AG09309 (cell line): ENCODE measurements at regions not wholly inside any gene's neighbourhood (a gene's known extent, or its start where the extent isn't known, plus 50 kb on each side); places are given as distances from the start of the nearest gene placed in this dataset.

Experiments
- DNase-seq: peaks from one replicate; pipeline ENCODE4 v3.0.0-alpha.2; 2010; ENCODE audit warnings: low read depth
- H3K4me3 ChIP-seq: 2 replicates; pipeline ENCODE4 v1.5.1; 2011; ENCODE audit warnings: mild to moderate bottlenecking, low read depth, low read length, moderate library complexity; ENCODE audit not compliant: control insufficient read depth
- TF ChIP-seq, protein P1 (sequence below): IDR thresholded peaks from 2 replicates; pipeline ENCODE4 v1.5.1; 2011; ENCODE audit warnings: mild to moderate bottlenecking, low read depth, low read length, inconsistent platforms; ENCODE audit not compliant: insufficient read depth, control insufficient read depth; ENCODE audit errors: missing control alignments

DNA sequence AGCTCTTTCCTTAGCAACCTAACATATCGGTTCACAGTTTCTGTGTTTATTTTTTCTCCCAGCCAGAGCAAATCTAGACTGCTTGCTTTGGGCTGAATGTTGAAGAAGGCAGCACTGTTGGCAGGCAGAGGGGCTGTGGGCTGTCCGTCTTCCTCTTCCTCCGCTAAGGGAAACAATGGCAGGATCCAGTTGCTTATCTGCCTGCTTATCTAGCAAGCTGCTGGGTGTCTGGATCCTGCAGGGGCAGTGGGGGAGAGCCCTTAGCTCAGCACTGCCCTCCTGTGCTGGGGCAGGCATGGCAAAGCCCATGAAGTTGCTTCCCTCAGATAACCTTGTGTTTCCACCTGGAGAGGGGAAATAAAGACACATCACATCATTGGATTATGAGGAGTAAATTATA is 92.7 kb upstream of the CD93 start:
- TF ChIP-seq, protein P1, sequence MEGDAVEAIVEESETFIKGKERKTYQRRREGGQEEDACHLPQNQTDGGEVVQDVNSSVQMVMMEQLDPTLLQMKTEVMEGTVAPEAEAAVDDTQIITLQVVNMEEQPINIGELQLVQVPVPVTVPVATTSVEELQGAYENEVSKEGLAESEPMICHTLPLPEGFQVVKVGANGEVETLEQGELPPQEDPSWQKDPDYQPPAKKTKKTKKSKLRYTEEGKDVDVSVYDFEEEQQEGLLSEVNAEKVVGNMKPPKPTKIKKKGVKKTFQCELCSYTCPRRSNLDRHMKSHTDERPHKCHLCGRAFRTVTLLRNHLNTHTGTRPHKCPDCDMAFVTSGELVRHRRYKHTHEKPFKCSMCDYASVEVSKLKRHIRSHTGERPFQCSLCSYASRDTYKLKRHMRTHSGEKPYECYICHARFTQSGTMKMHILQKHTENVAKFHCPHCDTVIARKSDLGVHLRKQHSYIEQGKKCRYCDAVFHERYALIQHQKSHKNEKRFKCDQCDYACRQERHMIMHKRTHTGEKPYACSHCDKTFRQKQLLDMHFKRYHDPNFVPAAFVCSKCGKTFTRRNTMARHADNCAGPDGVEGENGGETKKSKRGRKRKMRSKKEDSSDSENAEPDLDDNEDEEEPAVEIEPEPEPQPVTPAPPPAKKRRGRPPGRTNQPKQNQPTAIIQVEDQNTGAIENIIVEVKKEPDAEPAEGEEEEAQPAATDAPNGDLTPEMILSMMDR = no peak
- H3K4me3 ChIP-seq = no peak overlapping the region
- no peak for DNase-seq

DNA sequence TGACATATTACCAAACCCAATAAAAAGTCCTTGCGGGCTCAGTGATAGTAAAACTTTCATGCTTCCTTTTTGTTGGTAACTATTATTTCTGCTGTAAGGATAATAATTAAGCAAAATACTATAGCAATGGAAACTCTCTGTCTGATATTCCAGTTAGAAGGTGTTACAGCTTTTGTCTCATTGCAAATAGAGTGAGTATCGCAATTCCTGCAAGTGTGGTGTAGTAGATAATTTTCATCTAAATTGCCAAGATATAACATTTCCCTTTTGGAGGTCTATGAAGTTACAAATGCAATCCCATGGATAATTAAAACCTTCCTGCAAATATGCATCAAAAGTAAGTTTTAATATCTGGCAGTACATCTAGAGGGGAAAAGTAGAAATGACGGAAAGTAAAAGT is 88.7 kb upstream of the CD93 start:
- DNase-seq = no peak
- H3K4me3 ChIP-seq = no peak overlapping the region
- TF ChIP-seq, protein P1 = no peak

DNA sequence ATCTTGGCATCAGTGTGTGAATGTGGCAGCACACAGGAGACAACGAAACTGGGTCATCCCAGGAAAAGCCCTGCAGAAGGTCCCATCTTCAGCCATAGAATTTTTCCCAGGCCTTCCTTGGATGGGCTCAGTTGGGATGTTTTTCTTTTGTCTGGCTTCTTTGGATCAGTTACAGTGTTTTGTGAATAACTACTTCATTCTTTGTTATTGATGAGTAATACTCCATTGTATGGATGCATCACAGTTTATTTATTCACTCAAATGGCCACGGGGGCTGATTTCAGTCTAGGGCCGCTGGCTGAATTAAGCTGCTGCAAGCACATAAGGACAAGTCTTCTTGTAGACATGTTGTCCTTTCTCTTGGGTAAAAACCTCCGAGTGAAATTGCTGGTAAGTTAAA is 81.3 kb upstream of the CD93 start:
- H3K4me3 ChIP-seq = no peak overlapping the region
- no peak for DNase-seq
- TF ChIP-seq, protein P1 = no peak

DNA sequence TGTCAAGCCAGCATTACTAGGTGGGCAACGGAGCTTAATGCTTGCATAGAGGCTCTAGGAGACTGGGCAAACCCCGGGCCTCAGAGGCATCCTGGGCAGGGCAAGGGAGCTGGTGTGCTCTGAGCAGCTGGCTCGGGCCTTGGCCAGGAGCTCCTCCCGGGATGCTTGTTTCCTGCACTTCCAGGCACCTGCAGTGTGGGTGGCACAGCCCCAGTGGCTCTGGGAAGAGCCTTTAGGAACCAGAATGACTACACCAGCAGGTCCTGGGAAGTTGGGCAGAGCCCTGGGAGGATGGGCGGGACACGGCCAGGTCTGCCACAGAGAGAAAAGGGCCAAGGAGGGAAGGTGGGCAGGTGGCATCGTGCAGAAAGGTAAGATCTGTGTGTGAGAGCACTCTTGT is 80.4 kb upstream of the CD93 start:
- TF ChIP-seq, protein P1 = no peak
- DNase-seq = no peak
- no peak overlapping the region for H3K4me3 ChIP-seq

DNA sequence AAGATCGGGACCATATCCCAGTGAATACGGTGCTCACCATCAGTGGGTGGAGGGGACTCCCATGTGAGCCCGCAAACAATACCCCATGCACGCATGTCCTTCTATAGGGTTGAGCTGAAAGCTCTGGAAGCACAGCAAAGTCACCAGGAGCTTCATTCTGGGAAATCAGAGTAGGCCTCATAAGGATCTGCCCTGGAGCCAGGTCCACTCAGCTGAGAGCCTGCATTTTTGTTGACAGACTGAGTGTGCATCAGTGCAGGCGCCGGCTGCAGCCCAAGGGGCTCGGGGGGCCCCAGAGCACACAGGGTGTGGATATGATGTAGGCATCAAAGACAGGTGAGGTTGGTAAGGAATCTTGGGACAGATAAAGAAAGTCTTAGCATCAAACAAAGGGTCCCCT is 79.8 kb upstream of the CD93 start:
- no peak for DNase-seq
- H3K4me3 ChIP-seq = no peak overlapping the region
- TF ChIP-seq, protein P1 = no peak

DNA sequence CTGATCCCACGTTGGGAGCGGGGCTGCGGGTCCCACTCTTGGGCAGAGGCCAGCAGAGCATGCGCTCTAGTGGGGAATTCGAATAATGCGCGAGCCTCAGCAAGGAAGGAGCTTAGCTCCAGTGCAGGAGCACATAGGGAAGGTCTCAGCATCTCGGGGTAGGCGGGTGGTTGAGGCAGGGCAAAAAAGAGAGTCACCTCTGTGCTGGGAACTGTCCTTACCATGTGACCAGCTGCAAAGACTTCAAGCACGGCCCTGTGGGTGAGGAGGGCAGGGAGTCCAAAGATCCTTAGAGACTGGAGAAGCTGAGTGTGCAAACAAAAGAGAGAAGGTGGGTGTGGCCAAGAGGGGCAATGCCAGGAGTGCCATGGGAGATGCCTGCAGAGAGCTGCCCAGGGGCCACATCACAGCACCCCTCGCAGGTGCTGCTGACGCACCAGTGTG is 79.2 kb upstream of the CD93 start:
- no peak overlapping the region for H3K4me3 ChIP-seq
- no peak for DNase-seq
- TF ChIP-seq, protein P1 = no peak

DNA sequence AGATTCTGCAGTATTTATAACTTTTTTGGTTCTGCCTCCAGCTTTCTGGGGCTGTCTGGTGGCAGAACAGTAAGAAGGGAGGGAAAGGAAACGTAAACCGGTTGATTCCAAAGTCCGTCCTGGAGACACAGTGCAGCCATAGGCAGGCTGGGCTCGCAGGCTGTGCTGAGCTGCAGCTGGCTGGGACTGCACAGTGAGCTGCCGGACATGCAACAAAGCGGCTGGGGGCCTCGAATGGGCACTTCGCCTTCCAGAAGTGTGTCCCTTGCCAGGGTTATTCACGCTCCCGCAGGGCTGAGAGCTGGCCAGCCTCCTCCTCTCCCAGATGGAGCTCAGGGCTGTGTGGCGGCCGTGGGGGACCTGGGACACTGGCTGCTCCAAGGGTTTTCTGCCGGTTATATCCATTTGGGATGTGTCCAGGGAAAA is 78.1 kb upstream of the CD93 start:
- TF ChIP-seq, protein P1 = no peak
- H3K4me3 ChIP-seq = no peak overlapping the region
- DNase-seq = no peak
